CD4-positive, alpha-beta T cell treated with Interferon alpha-2 for 1 hour (primary cell): ENCODE measurements at regions not wholly inside any gene's neighbourhood (a gene's known extent, or its start where the extent isn't known, plus 50 kb on each side); places are given as distances from the start of the nearest gene placed in this dataset.

Experiments
- DNase-seq, 2 donors: peaks; one replicate each; pipeline ENCODE4 v3.0.0-alpha.2; 2020 to 2022

- no peak for DNase-seq
These were observed 1171.6 kb upstream of the CDH18 start for GRCh38 chr5:21159510-21160059.

DNA sequence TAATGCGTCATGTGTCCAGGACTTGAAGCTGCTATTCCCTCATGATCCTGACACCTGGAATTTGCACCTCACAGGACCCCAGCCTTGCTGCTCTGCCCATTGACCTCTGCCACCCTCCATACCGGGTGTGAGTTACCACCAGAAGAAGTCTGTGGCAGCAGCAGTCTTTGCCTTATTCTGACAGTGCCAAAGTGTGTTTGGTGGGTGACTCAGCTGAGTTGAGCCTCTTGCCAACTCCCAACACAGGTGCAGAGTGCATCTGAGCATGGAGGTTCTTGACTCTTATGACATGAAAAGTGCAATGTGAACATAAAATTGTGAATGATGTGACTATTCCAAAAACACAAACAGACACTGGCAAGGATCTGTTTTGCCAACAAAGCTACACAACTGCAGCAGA is 1166.5 kb upstream of the CDH18 start:
- no peak for DNase-seq

DNA sequence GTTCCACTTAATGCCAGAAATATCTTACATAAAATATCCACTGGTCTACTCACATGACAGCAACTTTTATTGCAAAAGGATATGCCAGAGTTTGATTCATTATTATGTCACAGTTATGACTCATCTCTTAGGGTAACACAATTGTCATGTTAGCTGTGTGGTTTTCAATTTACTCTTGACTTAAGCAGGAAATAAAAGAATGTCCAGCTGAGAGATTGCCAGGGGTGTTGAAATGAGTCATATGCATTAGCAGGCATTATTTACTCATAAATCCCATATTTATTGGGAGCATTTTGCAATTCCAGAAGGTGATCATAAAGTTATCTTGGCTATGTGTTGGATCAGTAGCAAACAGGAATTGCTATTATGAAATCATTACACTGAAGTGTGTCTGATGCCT is 1164.6 kb upstream of the CDH18 start:
- DNase-seq, result no peak

DNA sequence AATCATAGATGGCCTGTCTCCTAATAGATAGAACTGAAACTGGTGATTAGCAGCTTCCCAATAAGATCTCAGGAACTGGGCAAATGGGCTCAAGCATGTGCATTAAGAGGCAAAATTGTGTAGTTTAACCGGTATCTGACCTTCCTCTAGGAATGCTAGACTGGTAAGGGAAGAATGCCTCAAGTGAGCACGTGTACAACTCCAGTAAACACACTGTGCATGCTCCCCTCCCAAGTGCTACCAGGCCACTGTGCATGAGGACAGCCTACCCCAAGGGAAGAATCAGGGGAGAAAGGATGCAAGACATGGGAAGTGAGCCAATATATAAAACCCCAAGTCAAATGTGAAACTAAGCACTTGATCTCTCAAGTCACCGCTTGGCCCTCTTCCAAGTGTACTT is 1157.4 kb upstream of the CDH18 start:
- no peak for DNase-seq

GRCh38 chr5:21143686-21144085 is 1155.7 kb upstream of the CDH18 start:
- DNase-seq, result no peak

- no peak for DNase-seq
These were observed 1154.8 kb upstream of the CDH18 start for GRCh38 chr5:21142791-21143190.

GRCh38 chr5:21140987-21141386 is 1153.0 kb upstream of the CDH18 start:
- no peak for DNase-seq

- DNase-seq, result no peak
These were observed 1138.2 kb upstream of the CDH18 start for GRCh38 chr5:21126236-21126635.

GRCh38 chr5:21125238-21125983 is 1137.4 kb upstream of the CDH18 start:
- no peak for DNase-seq

GRCh38 chr5:21121213-21121612 is 1133.2 kb upstream of the CDH18 start:
- no peak for DNase-seq

GRCh38 chr5:21097661-21098060 is 1109.7 kb upstream of the CDH18 start:
- no peak for DNase-seq

DNA sequence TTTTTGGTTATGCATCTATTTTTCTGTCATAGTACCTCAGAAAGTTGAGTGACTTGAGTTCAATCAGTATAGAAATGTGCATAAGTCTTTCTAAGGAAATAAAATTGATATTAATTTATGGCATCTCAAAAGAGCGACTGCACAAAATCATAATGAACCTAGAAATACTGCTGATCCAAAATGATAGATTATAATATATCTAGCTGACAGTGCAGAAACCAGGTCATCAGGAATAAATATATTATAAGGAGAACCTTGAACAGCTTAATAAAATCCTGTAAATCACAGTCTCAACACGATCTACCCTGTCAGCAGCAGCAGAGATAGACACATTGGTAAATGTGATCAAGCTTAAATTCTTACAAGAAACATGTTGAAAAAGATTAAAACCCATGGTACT is 1106.6 kb upstream of the CDH18 start:
- DNase-seq, result no peak

DNA sequence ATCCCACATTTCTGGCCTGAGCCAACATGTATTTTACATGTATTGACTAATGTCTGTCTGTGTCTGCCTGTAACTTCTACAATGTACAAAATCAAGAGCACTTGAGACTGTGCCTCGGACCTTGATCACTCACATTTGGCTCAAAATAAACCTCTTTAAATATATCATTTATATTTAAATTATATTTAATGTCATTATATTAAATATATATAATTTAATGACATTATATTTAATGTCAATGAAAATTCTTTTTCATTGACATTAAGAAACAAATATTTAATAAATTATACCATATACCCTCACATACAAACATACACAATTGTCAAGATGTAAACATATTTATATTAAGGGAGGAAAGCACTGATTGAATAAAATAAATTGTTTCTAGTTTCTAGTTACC is 1099.8 kb upstream of the CDH18 start:
- DNase-seq, result no peak

- no peak for DNase-seq
These were observed 1097.8 kb upstream of the CDH18 start for GRCh38 chr5:21085791-21086190.

DNA sequence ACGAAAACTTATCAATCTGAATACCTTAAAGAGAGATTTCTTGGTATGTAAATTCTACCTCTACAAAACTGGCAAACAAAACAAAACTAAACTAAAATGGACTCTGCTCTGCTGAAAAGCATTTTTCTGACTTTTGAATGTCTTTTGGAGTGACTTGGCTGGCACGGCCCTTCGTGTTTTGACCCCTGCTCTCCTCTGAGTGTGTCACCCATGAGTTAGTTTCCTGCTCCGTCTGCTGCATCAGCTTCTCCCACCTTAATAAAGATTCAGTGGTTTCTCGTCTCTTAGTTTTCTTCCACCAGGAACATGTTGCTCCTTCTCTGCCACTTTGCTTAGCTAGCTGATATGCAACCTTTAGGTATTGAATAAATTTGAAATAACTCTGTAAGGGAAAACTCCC is 1084.0 kb upstream of the CDH18 start:
- no peak for DNase-seq

DNA sequence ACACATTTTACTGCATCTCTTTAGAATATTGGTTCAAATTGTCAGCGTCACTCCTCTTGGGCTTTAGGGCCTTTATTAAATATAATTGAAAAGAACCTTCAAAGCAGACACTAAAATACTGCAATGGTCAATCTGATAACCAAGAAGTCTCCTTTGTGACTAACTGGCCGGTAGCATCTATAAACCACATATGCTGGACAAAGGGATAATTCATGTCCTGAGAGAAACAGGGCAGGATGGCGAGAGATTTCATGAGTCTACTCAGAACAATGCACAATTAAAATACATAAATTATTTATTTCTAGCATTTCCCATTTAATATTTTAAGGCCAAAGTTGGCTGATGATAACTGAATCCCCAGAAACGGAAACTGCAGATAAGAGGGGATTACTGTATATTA is 1083.4 kb upstream of the CDH18 start:
- DNase-seq, result no peak

GRCh38 chr5:21070858-21071257 is 1082.9 kb upstream of the CDH18 start:
- no peak for DNase-seq

DNA sequence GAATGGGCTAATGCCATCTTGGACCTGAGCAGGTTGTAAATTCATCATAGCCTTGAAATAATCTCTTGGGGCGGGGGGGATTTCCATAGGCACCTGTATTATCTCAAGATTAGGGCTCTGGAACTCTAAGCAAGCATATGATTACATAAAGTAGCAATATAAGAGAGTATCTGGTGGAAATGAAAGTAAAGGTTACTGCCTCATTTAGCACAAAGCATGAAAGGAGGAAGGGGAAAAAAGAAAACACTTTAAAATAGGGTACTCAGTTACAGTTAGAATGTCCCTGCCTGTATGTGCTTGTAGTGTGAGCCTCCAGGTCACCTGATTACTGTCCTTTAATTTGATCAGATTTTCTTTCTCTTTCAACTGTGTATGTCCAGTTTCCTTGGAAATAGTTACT is 1079.7 kb upstream of the CDH18 start:
- no peak for DNase-seq

- DNase-seq, result no peak
These were observed 1075.1 kb upstream of the CDH18 start for GRCh38 chr5:21063146-21063545.

GRCh38 chr5:21058289-21058688 is 1070.3 kb upstream of the CDH18 start:
- DNase-seq, result no peak

- DNase-seq, result no peak
These were observed 1063.9 kb upstream of the CDH18 start for GRCh38 chr5:21051945-21052344.

GRCh38 chr5:21049901-21050300 is 1061.9 kb upstream of the CDH18 start:
- DNase-seq, result no peak

DNA sequence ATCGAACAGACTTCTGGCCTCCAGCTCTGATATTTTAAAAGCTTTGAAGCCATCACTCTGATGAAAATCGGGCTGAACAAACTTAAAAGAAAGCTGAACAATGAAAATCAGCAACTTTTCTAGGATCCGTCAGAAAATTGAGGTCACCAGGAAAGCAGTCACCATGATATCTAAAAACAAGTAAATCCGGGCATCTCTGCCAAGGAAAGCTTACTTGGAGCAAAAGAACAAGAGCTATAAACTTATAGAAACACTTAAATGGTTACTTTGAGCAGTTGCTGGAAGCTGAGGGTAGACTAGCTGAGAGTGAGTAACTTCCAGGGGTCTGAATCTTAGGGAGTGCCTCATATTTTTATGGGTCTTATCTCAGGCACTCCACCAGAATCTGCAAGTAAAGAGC is 1043.0 kb upstream of the CDH18 start:
- DNase-seq, result no peak

- DNase-seq, result no peak
These were observed 1037.0 kb upstream of the CDH18 start for GRCh38 chr5:21024966-21025365.

GRCh38 chr5:21013237-21013636 is 1025.2 kb upstream of the CDH18 start:
- no peak for DNase-seq
